Endothelial cell of umbilical vein (primary cell): ENCODE measurements at regions not wholly inside any gene's neighbourhood (a gene's known extent, or its start where the extent isn't known, plus 50 kb on each side); places are given as distances from the start of the nearest gene placed in this dataset.

Experiments
- BruUV-seq: library from RNA; stranded (reverse); fragments of 400-500 nt; replicated peaks from 2 replicates; lab custom pipeline; 2021; lab: Mats Ljungman, UMichigan
- CTCF ChIA-PET: fragments of 300-600, 350-600 bp; sonication (Branson Sonifier 250); formaldehyde crosslinking; loops from one replicate; lab custom pipeline; 2021; ENCODE audit warnings: antibody characterized with exemption, inconsistent platforms; lab: Charles Lee
- POLR2A ChIA-PET: fragments of 300-600, 350-600 bp; sonication (Branson Sonifier 250); formaldehyde crosslinking; loops from one replicate; lab custom pipeline; 2021; ENCODE audit warnings: antibody characterized with exemption, inconsistent platforms; lab: Charles Lee
- DNase-seq: peaks from one replicate; pipeline ENCODE4 v3.0.0-alpha.2; 2011; ENCODE audit warnings: low read depth, low spot score
- FAIRE-seq: peaks from 2 replicates; lab custom pipeline; 2011; peaks lifted over from hg19 to GRCh38; lab: Jason Lieb, UNC
- H2AFZ ChIP-seq: 2 replicates; pipeline ENCODE4 v1.6.0; 2012; ENCODE audit warnings: low read depth, low read length, control low read depth, inconsistent platforms
- H3K27ac ChIP-seq: 2 replicates; pipeline ENCODE4 v1.5.1; 2011; ENCODE audit warnings: low read depth, mild to moderate bottlenecking, control low read depth, low read length, moderate library complexity; ENCODE audit not compliant: insufficient read depth
- H3K27me3 ChIP-seq, 2 experiments: 2 replicates each; pipeline versions ENCODE4 v1.6.0 to v1.6.1; 2011; ENCODE audit warnings: low read length in 2 of 2, mixed read lengths in 1 of 2; ENCODE audit not compliant: control insufficient read depth in 2 of 2, insufficient read depth in 2 of 2
- H3K36me3 ChIP-seq, 2 experiments: 2 replicates in 1 of 2; 3 replicates in 1 of 2; pipeline ENCODE4 v1.5.1; 2011; ENCODE audit warnings: low read length in 2 of 2, mild to moderate bottlenecking in 1 of 2, moderate library complexity in 1 of 2; ENCODE audit not compliant: control insufficient read depth in 2 of 2, insufficient read depth in 2 of 2; ENCODE audit errors: extremely low read depth in 1 of 2
- H3K4me1 ChIP-seq: 3 replicates; pipeline ENCODE4 v1.5.1; 2011; ENCODE audit warnings: mild to moderate bottlenecking, low read length; ENCODE audit not compliant: control insufficient read depth, insufficient read depth; ENCODE audit errors: extremely low read depth
- H3K4me2 ChIP-seq: 2 replicates; pipeline ENCODE4 v1.6.1; 2011; ENCODE audit warnings: low read length, control low read depth, mixed read lengths; ENCODE audit not compliant: insufficient read depth
- H3K4me3 ChIP-seq, 3 experiments: fragments of 200-600 bp in 1 of 3; sonication (generic), shearing (Covaris generic) in 1 of 3; replicated peaks in 1 of 3; 2 replicates each; pipeline ENCODE4 v1.5.1; 2011 to 2016; ENCODE audit warnings: control low read depth in 3 of 3, low read length in 3 of 3, mild to moderate bottlenecking in 2 of 3, inconsistent platforms in 1 of 3, low read depth in 1 of 3, moderate library complexity in 1 of 3; ENCODE audit not compliant: insufficient read depth in 1 of 3
- H3K79me2 ChIP-seq: 2 replicates; pipeline ENCODE4 v1.6.0; 2012; ENCODE audit warnings: low read length, inconsistent platforms; ENCODE audit not compliant: control insufficient read depth, insufficient read depth
- H3K9ac ChIP-seq: replicated peaks from 2 replicates; pipeline ENCODE3; 2011; ENCODE audit warnings: low read length, control low read depth; ENCODE audit not compliant: insufficient read depth; ENCODE audit errors: extremely low read depth
- H3K9me1 ChIP-seq: replicated peaks from 3 replicates; pipeline ENCODE4 v1.6.0; 2011; ENCODE audit warnings: mild to moderate bottlenecking, low read length; ENCODE audit not compliant: control insufficient read depth, insufficient read depth; ENCODE audit errors: extremely low read depth
- H3K9me3 ChIP-seq: replicated peaks from 2 replicates; pipeline ENCODE4 v1.5.1; 2012; ENCODE audit warnings: low read length, inconsistent platforms; ENCODE audit not compliant: control insufficient read depth, insufficient read depth
- H4K20me1 ChIP-seq: replicated peaks from 2 replicates; pipeline ENCODE3; 2011; ENCODE audit warnings: mild to moderate bottlenecking, low read length; ENCODE audit not compliant: control insufficient read depth, insufficient read depth; ENCODE audit errors: extremely low read depth
- CTCF ChIP-seq, 2 donors: IDR thresholded peaks; 1 replicate in 1 of 2; 2 replicates in 1 of 2; pipeline ENCODE4 v1.5.1; 2011; ENCODE audit warnings: low read length in 2 of 2, mild to moderate bottlenecking in 2 of 2, moderate library complexity in 2 of 2, control low read depth in 1 of 2, inconsistent platforms in 1 of 2, low read depth in 1 of 2; ENCODE audit not compliant: insufficient read depth in 1 of 2; ENCODE audit errors: extremely low read depth in 1 of 2
- EZH2 ChIP-seq: IDR thresholded peaks from 2 replicates; pipeline ENCODE4 v1.6.1; 2012; ENCODE audit warnings: borderline replicate concordance, low read depth, mild to moderate bottlenecking, moderate library complexity, low read length, inconsistent platforms; ENCODE audit not compliant: severe bottlenecking
- FOS ChIP-seq: IDR thresholded peaks from 2 replicates; pipeline ENCODE4 v1.6.1; 2011; ENCODE audit warnings: mild to moderate bottlenecking, low read length, moderate library complexity, borderline replicate concordance; ENCODE audit not compliant: insufficient read depth
- GATA2 ChIP-seq: IDR thresholded peaks from 2 replicates; pipeline ENCODE4 v1.7.0; 2011; ENCODE audit warnings: low read depth, mild to moderate bottlenecking, moderate library complexity, mixed read lengths, low read length; ENCODE audit not compliant: insufficient read length, insufficient read depth
- JUN ChIP-seq: IDR thresholded peaks from 2 replicates; pipeline ENCODE4 v1.6.1; 2011; ENCODE audit warnings: borderline replicate concordance, low read depth; ENCODE audit not compliant: insufficient read length, insufficient read depth
- MAX ChIP-seq: IDR thresholded peaks from 2 replicates; pipeline ENCODE4 v1.6.1; 2011; ENCODE audit not compliant: insufficient read depth, insufficient read length
- MYC ChIP-seq: IDR thresholded peaks from one replicate; pipeline ENCODE4 v1.6.1; 2011; ENCODE audit warnings: mild to moderate bottlenecking, low read depth, low read length
- POLR2A ChIP-seq: IDR thresholded peaks from 2 replicates; pipeline ENCODE4 v1.6.1; 2012; ENCODE audit warnings: low read depth, mild to moderate bottlenecking, control low read depth, low read length
- POLR2AphosphoS5 ChIP-seq: IDR thresholded peaks from 2 replicates; pipeline ENCODE4 v1.6.1; 2012; ENCODE audit warnings: low read depth, mild to moderate bottlenecking, control low read depth, low read length, moderate library complexity; ENCODE audit not compliant: insufficient read depth
- dilution Hi-C: fragments of 300-500 bp; cut with MboI; formaldehyde crosslinking; loops from one replicate; pipeline ENCODE4 v1.15.0; 2019; ENCODE audit warnings: low sequenced_read_pairs; ENCODE audit not compliant: extremely low pct_ligation_motif_present
- intact Hi-C: fragments of 100-400 bp; cut with micrococcal nuclease; formaldehyde crosslinking; loops from one replicate; pipeline ENCODE4 v1.10.0; 2022

- H4K20me1 ChIP-seq = no peaks in the 10 kb centered on the region
- dilution Hi-C loops = no loop called here
- H3K9me3 ChIP-seq = no peaks in the 10 kb centered on the region
- H3K27me3 ChIP-seq = peaks cover 3 to 6% of the 10 kb centered on the region in 2 experiments
- ChIA-PET POLR2A (no interaction called here), CTCF (no interaction called here)
- no peak overlapping the region for H3K27ac ChIP-seq
- no peak overlapping the region for H3K9ac ChIP-seq
- intact Hi-C loops = no loop called here
- H3K4me2 ChIP-seq = no peak overlapping the region
- BruUV-seq = no TSS peak
- H3K79me2 ChIP-seq = no peaks in the 10 kb centered on the region
- no peak overlapping the region for H2AFZ ChIP-seq
- DNase-seq (no peak), FAIRE-seq (no peak)
- no peaks in the 10 kb centered on the region for H3K36me3 ChIP-seq
- H3K4me3 ChIP-seq = no peak overlapping the region
- TF ChIP-seq POLR2A (no peak), POLR2AphosphoS5 (no peak), FOS (no peak), CTCF (IDR thresholded peaks at IDR 0.05; ENCODE audit: extremely low read depth in 1 of 2, insufficient read depth in 1 of 2, low read depth in 1 of 2, low read length in 2 of 2) (no peak), GATA2 (no peak), MAX (no peak), EZH2 (no peak), JUN (no peak), MYC (no peak)
- no peaks in the 10 kb centered on the region for H3K9me1 ChIP-seq
- peaks cover 17% of the 10 kb centered on the region for H3K4me1 ChIP-seq
Observed at GRCh38 chr5:171593401-171593800, 174.0 kb downstream of the FGF18 start.
